Tibial nerve (tissue), 4 donors: ENCODE measurements at regions not wholly inside any gene's neighbourhood (a gene's known extent, or its start where the extent isn't known, plus 50 kb on each side); places are given as distances from the start of the nearest gene placed in this dataset.

Experiments used
- DNase-seq, 2 donors: peaks; one replicate each; pipeline ENCODE4 v3.0.0-alpha.2; 2019; ENCODE audit warnings: low spot score in 2 of 2
- H3K27ac ChIP-seq, 4 donors: fragments of 200-600 bp; sonication (generic) in 3 of 4; one replicate each; pipeline ENCODE4 v1.5.1; 2017 to 2019; ENCODE audit warnings: mild to moderate bottlenecking in 1 of 4
- H3K27me3 ChIP-seq, 2 donors: fragments of 200-600 bp; sonication (generic) in 1 of 2; one replicate each; pipeline versions ENCODE4 v1.5.1 to v1.6.0; 2017 to 2019
- H3K36me3 ChIP-seq, 3 donors: fragments of 200-600 bp; sonication (generic); one replicate each; pipeline ENCODE4 v1.5.1; 2018 to 2019
- H3K4me1 ChIP-seq, 4 donors: fragments of 200-600 bp; sonication (generic) in 3 of 4; one replicate each; pipeline ENCODE4 v1.5.1; 2017 to 2019
- H3K4me3 ChIP-seq, 4 donors: fragments of 200-600 bp; sonication (generic) in 3 of 4; one replicate each; pipeline ENCODE4 v1.5.1; 2017 to 2019; ENCODE audit warnings: mild to moderate bottlenecking in 1 of 4, moderate library complexity in 1 of 4
- H3K9me3 ChIP-seq, 4 donors: fragments of 200-600 bp; sonication (generic) in 3 of 4; one replicate each; pipeline ENCODE4 v1.5.1; 2017 to 2019
- CTCF ChIP-seq, 5 experiments: fragments of 200-600 bp in 3 of 5; fragments of 450-650 bp in 2 of 5; sonication (generic) in 3 of 5; IDR thresholded peaks; one replicate each; pipeline ENCODE4 v1.5.1; 2016 to 2019; ENCODE audit warnings: antibody characterized with exemption in 5 of 5, mild to moderate bottlenecking in 3 of 5, moderate library complexity in 2 of 5
- EP300 ChIP-seq, 2 donors: sonication (generic); formaldehyde crosslinking; IDR thresholded peaks; one replicate each; pipeline ENCODE4 v1.6.1; 2017; ENCODE audit warnings: antibody characterized with exemption in 2 of 2, mild to moderate bottlenecking in 1 of 2
- POLR2A ChIP-seq, 2 donors: fragments of 450-650 bp; IDR thresholded peaks; one replicate each; pipeline ENCODE4 v1.6.1; 2017; ENCODE audit warnings: antibody characterized with exemption in 2 of 2, mild to moderate bottlenecking in 2 of 2, moderate library complexity in 2 of 2
- WGBS, 2 donors: methylation state at CpG; one replicate each; pipeline ENCODE4 v1.1.5; 2018; 5-methylcytosine and 5-hydroxymethylcytosine counted together

- Histone ChIP-seq H3K27me3 (no peaks in the 10 kb centered on the region), H3K4me1 (peaks cover 0 to 31% (median 17%) of the 10 kb centered on the region in 4 donors), H3K9me3 (no peaks in the 10 kb centered on the region), H3K4me3 (no peak overlapping the region), H3K27ac (no peak overlapping the region), H3K36me3 (no peaks in the 10 kb centered on the region)
- DNase-seq = no peak
- TF ChIP-seq EP300 (IDR thresholded peaks at IDR 0.05) (no peak), CTCF (IDR thresholded peaks at IDR 0.05) (no peak), POLR2A (IDR thresholded peaks at IDR 0.05) (no peak)
Measured at GRCh38 chr12:89945123-89945522, 236.5 kb upstream of the ATP2B1 start.

GRCh38 chr12:89943463-89943862, 234.8 kb upstream of the ATP2B1 start:
- no peak for DNase-seq
- no peak overlapping the region for H3K27ac ChIP-seq
- TF ChIP-seq POLR2A (IDR thresholded peaks at IDR 0.05) (no peak), EP300 (IDR thresholded peaks at IDR 0.05) (no peak), CTCF (IDR thresholded peaks at IDR 0.05) (no peak)
- H3K4me3 ChIP-seq = no peak overlapping the region
- H3K36me3 ChIP-seq = no peaks in the 10 kb centered on the region
- no peaks in the 10 kb centered on the region for H3K27me3 ChIP-seq
- no peaks in the 10 kb centered on the region for H3K9me3 ChIP-seq
- H3K4me1 ChIP-seq = peaks cover 0 to 14% (median 8%) of the 10 kb centered on the region in 4 donors

- WGBS, 2 donors = 79 to 80% methylated on average over 2 of the region's 2 CpGs
- no peaks in the 10 kb centered on the region for H3K27me3 ChIP-seq
- H3K4me1 ChIP-seq = no peaks in the 10 kb centered on the region
- no peaks in the 10 kb centered on the region for H3K36me3 ChIP-seq
- H3K4me3 ChIP-seq = no peak overlapping the region
- no peak for DNase-seq
- no peak for TF ChIP-seq EP300 (IDR thresholded peaks at IDR 0.05)
- no peak for TF ChIP-seq CTCF (IDR thresholded peaks at IDR 0.05)
- no peak for TF ChIP-seq POLR2A (IDR thresholded peaks at IDR 0.05)
- H3K9me3 ChIP-seq = no peaks in the 10 kb centered on the region
- H3K27ac ChIP-seq = no peak overlapping the region
Measured at GRCh38 chr12:89941436-89941835, 232.8 kb upstream of the ATP2B1 start.

GRCh38 chr12:89939522-89940215, 231.0 kb upstream of the ATP2B1 start:
- H3K27me3 ChIP-seq = no peaks in the 10 kb centered on the region

More at GRCh38 chr12:89939522-89940215, 231.0 kb upstream of the ATP2B1 start:
- WGBS, 2 donors = 87 to 97% methylated on average over 1 of the region's 1 CpG
- DNase-seq = no peak
- TF ChIP-seq CTCF (IDR thresholded peaks at IDR 0.05) (no peak), EP300 (IDR thresholded peaks at IDR 0.05) (no peak), POLR2A (IDR thresholded peaks at IDR 0.05) (no peak)
- Histone ChIP-seq H3K27ac (no peak overlapping the region), H3K4me3 (no peak overlapping the region), H3K9me3 (no peaks in the 10 kb centered on the region), H3K4me1 (peaks cover 0 to 5% (median 0%) of the 10 kb centered on the region in 4 donors), H3K36me3 (no peaks in the 10 kb centered on the region)
